ENCODE measurements at regions not wholly inside any gene's neighbourhood (a gene's known extent, or its start where the extent isn't known, plus 50 kb on each side); places are given as distances from the start of the nearest gene placed in this dataset.

DNA sequence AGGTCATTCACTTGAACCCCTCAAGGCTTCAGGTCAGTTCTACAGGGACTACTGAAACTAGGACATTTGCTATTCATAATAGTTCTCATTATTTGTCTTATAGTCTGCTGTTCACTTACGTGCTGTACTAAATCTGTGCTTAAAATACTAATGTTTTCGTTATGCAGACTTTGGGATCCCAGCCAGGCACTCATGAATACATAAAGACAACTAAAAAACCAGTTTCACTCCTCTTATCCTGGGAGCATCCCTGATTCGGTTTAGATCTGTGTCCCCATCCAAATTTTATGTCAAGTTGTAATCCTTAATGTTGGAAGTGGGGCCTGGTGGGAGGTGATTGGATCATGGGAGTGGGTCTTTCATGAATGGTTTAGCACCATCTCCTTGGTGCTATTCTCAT is 1291.8 kb downstream of the CDH11 start:
- Histone ChIP-seq H3K36me3 (ENCODE audit: insufficient read depth, low read length) (no peaks in the 10 kb centered on the region), H3K4me2 (ENCODE audit: low read length) (no peak overlapping the region), H3K9ac (ENCODE audit: low read depth, low read length) (no peak overlapping the region), H3K4me3 (ENCODE audit: low read length) (no peak overlapping the region), H3K9me3 (replicated peaks; ENCODE audit: low read length) (no peaks in the 10 kb centered on the region), H3K4me1 (ENCODE audit: control insufficient read depth, insufficient read depth, low read length) (no peaks in the 10 kb centered on the region), H3K27me3 (ENCODE audit: control insufficient read depth, insufficient read depth, low read length) (no peaks in the 10 kb centered on the region)

DNA sequence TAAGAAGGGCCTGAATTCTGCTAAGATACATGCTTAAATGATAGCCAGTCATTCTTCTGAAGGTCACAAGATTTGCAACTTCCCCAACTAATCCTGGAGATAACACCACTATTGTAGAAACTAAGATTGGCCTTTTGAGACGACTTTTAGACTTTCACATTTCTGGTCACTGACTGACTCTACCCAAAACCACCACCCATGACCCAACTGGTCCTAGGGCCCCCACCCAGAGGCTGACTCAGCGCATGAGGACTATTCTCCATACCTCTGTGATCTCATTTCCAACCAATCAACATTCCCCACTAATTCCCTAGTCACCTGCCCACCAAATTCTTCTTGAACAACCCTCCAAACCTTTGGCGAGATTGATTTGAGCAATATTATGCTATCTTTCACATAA is 1299.0 kb downstream of the CDH11 start:
- no peak overlapping the region for H3K9ac ChIP-seq (ENCODE audit: low read depth, low read length)
- H3K4me1 ChIP-seq (ENCODE audit: control insufficient read depth, insufficient read depth, low read length), result no peaks in the 10 kb centered on the region
- H3K4me3 ChIP-seq (ENCODE audit: low read length), result no peak overlapping the region
- no peak overlapping the region for H3K4me2 ChIP-seq (ENCODE audit: low read length)
- no peaks in the 10 kb centered on the region for H3K9me3 ChIP-seq (replicated peaks; ENCODE audit: low read length)
- H3K36me3 ChIP-seq (ENCODE audit: insufficient read depth, low read length), result no peaks in the 10 kb centered on the region
- H3K27me3 ChIP-seq (ENCODE audit: control insufficient read depth, insufficient read depth, low read length), result no peaks in the 10 kb centered on the region

DNA sequence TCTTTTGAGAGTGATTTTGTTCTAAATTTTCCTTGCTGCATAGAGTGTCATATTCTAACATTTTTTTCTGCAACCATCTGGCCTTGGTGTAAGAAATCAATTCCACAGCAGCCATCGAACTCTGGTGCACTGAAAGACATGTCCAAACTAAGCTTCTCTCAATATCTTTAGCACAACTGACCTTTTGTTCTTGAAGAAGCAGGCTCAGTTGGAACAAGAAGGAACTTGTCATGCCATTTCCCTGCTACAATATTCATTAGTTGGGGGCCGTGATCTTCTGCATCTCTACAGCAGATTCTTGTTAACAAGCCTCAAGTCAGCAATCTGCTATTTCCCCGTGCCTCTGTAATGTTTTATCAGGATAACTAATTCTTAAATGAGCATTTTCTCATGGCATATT is 1305.6 kb downstream of the CDH11 start:
- H3K27me3 ChIP-seq (ENCODE audit: control insufficient read depth, insufficient read depth, low read length), result no peaks in the 10 kb centered on the region
- H3K4me2 ChIP-seq (ENCODE audit: low read length), result no peak overlapping the region
- no peaks in the 10 kb centered on the region for H3K4me1 ChIP-seq (ENCODE audit: control insufficient read depth, insufficient read depth, low read length)
- H3K9ac ChIP-seq (ENCODE audit: low read depth, low read length), result no peak overlapping the region
- H3K4me3 ChIP-seq (ENCODE audit: low read length), result no peak overlapping the region
- no peaks in the 10 kb centered on the region for H3K36me3 ChIP-seq (ENCODE audit: insufficient read depth, low read length)
- no peaks in the 10 kb centered on the region for H3K9me3 ChIP-seq (replicated peaks; ENCODE audit: low read length)

DNA sequence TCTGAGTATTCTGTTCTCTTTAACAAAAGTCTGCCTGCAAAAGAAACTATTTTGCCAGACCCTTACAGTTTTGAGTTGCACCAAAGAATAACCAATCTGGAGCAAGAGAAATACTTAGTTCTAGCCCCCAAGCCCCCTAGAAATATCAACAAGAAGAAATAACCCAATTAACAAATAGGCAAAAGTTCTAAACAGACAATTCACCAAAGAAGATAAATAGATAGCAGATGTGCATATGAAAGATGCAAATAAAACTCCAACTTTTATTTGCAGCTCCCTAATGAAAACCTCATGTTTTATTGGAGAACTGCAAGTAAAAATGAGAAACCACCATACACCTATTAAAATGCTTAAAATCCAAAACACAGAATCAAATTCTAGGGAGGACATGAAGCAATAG is 1308.0 kb downstream of the CDH11 start:
- H3K36me3 ChIP-seq (ENCODE audit: insufficient read depth, low read length), result no peaks in the 10 kb centered on the region
- no peak overlapping the region for H3K4me2 ChIP-seq (ENCODE audit: low read length)
- H3K4me1 ChIP-seq (ENCODE audit: control insufficient read depth, insufficient read depth, low read length), result no peaks in the 10 kb centered on the region
- no peaks in the 10 kb centered on the region for H3K9me3 ChIP-seq (replicated peaks; ENCODE audit: low read length)
- no peak overlapping the region for H3K4me3 ChIP-seq (ENCODE audit: low read length)
- no peak overlapping the region for H3K9ac ChIP-seq (ENCODE audit: low read depth, low read length)
- H3K27me3 ChIP-seq (ENCODE audit: control insufficient read depth, insufficient read depth, low read length), result no peaks in the 10 kb centered on the region

DNA sequence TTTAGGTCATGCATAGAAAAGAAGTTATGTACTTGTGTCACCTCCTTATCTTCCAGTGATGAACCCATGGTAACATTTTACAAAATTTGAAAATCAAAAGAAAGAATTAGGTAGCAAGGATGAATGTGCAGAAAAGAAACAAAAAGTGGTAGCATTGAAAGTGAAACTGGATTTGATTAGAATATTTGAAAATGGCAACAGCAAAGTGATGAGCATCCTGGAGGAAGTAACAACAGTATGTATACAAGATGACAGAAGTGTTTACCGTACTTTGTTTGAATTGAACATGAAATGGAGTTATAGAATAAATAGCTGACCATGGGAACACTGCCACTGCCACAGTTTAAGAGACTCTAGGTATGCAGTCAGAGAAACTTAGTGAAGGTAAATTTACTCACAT is 1313.1 kb downstream of the CDH11 start:
- Histone ChIP-seq H3K27me3 (ENCODE audit: control insufficient read depth, insufficient read depth, low read length) (no peaks in the 10 kb centered on the region), H3K4me3 (ENCODE audit: low read length) (no peak overlapping the region), H3K9ac (ENCODE audit: low read depth, low read length) (no peak overlapping the region), H3K9me3 (replicated peaks; ENCODE audit: low read length) (no peaks in the 10 kb centered on the region), H3K4me2 (ENCODE audit: low read length) (no peak overlapping the region), H3K4me1 (ENCODE audit: control insufficient read depth, insufficient read depth, low read length) (no peaks in the 10 kb centered on the region), H3K36me3 (ENCODE audit: insufficient read depth, low read length) (no peaks in the 10 kb centered on the region)

DNA sequence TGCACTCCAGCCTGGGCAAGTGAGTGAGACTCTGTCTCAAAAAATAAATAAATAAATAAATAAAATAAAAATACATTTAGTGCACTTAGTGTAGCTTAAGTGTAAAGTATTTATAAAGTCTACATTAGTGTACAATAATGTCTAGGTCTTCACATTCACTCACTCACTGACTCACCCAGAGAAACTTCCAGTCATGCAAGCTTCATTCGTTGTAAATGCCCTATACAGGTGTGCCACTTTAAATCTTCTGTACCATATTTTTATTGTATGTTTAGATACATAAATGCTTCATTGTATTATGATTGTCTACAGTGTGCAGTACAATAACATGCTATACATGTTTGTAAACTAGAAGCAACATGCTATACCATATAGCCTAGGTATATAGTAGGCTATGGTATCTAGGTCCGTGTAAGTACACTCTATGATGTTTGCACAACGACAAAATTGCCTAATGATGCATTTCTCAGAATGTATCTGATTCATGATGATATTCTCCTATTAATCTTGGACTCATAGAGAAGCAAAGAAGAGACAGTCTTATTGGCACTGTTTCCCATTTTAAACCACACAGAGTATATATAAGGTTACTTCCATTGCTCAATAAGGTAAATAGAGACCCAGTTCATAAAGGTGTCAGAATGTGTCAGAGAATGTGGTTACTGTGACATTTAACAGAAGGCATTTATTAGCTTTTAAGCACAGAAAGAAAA is 1314.9 kb downstream of the CDH11 start:
- H3K9me3 ChIP-seq (replicated peaks; ENCODE audit: low read length), result no peaks in the 10 kb centered on the region
- no peaks in the 10 kb centered on the region for H3K27me3 ChIP-seq (ENCODE audit: control insufficient read depth, insufficient read depth, low read length)
- H3K36me3 ChIP-seq (ENCODE audit: insufficient read depth, low read length), result no peaks in the 10 kb centered on the region
- no peak overlapping the region for H3K4me3 ChIP-seq (ENCODE audit: low read length)
- H3K9ac ChIP-seq (ENCODE audit: low read depth, low read length), result no peak overlapping the region
- H3K4me2 ChIP-seq (ENCODE audit: low read length), result no peak overlapping the region
- no peaks in the 10 kb centered on the region for H3K4me1 ChIP-seq (ENCODE audit: control insufficient read depth, insufficient read depth, low read length)

DNA sequence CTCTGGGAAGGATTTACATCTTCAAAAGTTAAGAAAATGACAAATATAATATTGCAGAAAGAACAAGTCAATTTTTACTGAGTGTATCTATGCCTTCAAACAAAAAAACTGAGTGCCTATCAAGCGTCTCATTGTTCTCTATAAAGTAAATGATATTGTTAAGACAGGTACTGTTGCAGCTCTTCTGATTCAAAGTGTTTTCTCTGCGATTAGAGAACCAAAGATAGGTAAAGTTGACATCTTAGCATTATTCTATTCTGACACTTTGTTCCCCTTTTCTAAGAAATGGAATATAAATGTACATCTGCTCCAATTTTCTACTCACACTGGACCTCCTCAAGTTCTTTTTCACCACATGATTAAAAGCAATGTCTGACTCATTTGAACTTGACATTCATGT is 1317.7 kb downstream of the CDH11 start:
- H3K4me2 ChIP-seq (ENCODE audit: low read length), result no peak overlapping the region
- no peaks in the 10 kb centered on the region for H3K36me3 ChIP-seq (ENCODE audit: insufficient read depth, low read length)

DNA sequence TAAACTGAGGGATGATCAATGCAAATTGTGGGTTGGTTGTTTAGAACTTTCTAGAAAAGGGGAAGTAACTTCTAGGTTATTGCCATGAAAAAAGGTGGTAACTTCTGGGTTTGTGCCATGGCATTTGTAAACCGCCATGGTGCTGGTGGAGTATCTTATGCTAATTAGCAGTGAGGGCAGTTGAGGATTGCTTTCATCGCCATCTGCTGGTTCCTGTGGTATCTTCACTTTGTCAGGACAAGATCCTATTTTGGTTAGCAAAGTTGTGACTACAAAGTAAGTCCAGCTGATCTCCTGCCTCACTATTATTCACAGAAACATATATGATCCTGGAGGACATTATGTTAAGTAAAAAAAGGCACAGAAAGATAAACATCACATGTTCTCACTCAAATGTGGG is 1332.3 kb downstream of the CDH11 start:
- Histone ChIP-seq H3K4me1 (ENCODE audit: control insufficient read depth, insufficient read depth, low read length) (no peaks in the 10 kb centered on the region), H3K4me2 (ENCODE audit: low read length) (no peak overlapping the region), H3K9ac (ENCODE audit: low read depth, low read length) (no peak overlapping the region), H3K9me3 (replicated peaks; ENCODE audit: low read length) (peaks cover 3% of the 10 kb centered on the region), H3K27me3 (ENCODE audit: control insufficient read depth, insufficient read depth, low read length) (no peaks in the 10 kb centered on the region), H3K36me3 (ENCODE audit: insufficient read depth, low read length) (no peaks in the 10 kb centered on the region), H3K4me3 (ENCODE audit: low read length) (no peak overlapping the region)

More for the DNA sequence above, 1317.7 kb downstream of the CDH11 start:
- H3K9ac ChIP-seq (ENCODE audit: low read depth, low read length), result no peak overlapping the region
- no peaks in the 10 kb centered on the region for H3K9me3 ChIP-seq (replicated peaks; ENCODE audit: low read length)
- no peak overlapping the region for H3K4me3 ChIP-seq (ENCODE audit: low read length)
- no peaks in the 10 kb centered on the region for H3K4me1 ChIP-seq (ENCODE audit: control insufficient read depth, insufficient read depth, low read length)
- no peaks in the 10 kb centered on the region for H3K27me3 ChIP-seq (ENCODE audit: control insufficient read depth, insufficient read depth, low read length)

DNA sequence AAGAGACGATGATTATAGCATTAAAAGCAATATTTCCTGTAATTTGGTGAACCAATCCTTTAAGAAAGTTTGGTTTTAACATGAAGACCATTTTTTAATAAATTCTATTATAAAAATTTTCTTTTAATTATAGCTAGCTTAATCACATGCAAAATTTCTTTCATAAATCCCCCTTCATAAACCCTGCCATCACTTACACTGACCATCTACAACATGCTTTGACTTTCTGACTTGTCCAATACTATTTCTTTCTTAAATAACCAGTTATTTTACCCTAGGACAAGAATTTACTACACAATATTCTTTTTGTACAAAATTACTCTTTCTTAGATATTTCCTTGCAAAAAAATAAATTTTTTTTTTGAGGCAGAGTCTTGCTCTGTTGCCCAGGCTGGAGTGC is 1334.8 kb downstream of the CDH11 start:
- no peak overlapping the region for H3K4me2 ChIP-seq (ENCODE audit: low read length)
- H3K27me3 ChIP-seq (ENCODE audit: control insufficient read depth, insufficient read depth, low read length), result no peaks in the 10 kb centered on the region
- H3K4me3 ChIP-seq (ENCODE audit: low read length), result no peak overlapping the region
- H3K36me3 ChIP-seq (ENCODE audit: insufficient read depth, low read length), result no peaks in the 10 kb centered on the region
- no peak overlapping the region for H3K9ac ChIP-seq (ENCODE audit: low read depth, low read length)
- H3K4me1 ChIP-seq (ENCODE audit: control insufficient read depth, insufficient read depth, low read length), result no peaks in the 10 kb centered on the region
- H3K9me3 ChIP-seq (replicated peaks; ENCODE audit: low read length), result peaks cover 3% of the 10 kb centered on the region

DNA sequence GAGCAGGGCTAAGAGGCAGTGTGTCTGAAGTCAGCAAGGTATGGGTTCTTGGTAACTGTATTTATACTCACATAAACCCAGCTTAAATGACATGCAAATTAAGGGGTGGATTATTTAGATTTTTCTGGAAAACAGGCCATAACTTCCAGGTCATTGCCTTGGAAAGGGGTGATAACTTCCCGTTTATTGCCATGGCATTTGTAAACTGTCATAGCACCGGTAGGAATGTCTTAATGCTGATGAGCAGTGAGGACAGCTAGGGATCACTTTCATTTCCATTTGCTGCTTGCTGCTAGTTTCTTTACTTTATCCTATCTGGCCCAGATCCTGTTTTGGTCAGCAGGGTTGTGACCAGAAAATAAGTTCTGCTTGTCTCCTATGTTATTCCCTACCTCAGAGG is 1336.7 kb downstream of the CDH11 start:
- Histone ChIP-seq H3K9me3 (replicated peaks; ENCODE audit: low read length) (peaks cover 3% of the 10 kb centered on the region), H3K4me3 (ENCODE audit: low read length) (no peak overlapping the region), H3K36me3 (ENCODE audit: insufficient read depth, low read length) (no peaks in the 10 kb centered on the region), H3K9ac (ENCODE audit: low read depth, low read length) (no peak overlapping the region), H3K4me1 (ENCODE audit: control insufficient read depth, insufficient read depth, low read length) (no peaks in the 10 kb centered on the region), H3K27me3 (ENCODE audit: control insufficient read depth, insufficient read depth, low read length) (no peaks in the 10 kb centered on the region), H3K4me2 (ENCODE audit: low read length) (no peak overlapping the region)

DNA sequence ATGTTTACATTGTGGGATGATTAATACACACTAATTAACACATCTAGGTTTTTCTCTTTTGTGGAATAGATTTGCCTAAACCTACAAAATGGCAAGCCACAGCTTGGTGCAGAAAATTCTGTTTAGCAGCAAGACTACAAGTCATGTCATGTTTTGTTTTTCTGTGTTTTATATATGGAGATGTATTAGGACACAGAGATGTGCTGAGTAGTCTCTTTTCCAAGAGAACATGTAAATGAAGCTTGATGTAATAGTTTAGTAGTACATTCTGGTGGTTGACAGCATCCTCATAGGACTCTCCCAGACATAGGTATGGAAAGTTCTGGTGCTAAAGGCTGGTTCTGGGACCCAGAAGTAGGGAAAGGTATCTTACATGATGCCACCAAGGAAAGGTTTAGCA is 1345.4 kb downstream of the CDH11 start:
- H3K4me2 ChIP-seq (ENCODE audit: low read length), result no peak overlapping the region
- H3K27me3 ChIP-seq (ENCODE audit: control insufficient read depth, insufficient read depth, low read length), result no peaks in the 10 kb centered on the region
- H3K9ac ChIP-seq (ENCODE audit: low read depth, low read length), result no peak overlapping the region
- H3K4me3 ChIP-seq (ENCODE audit: low read length), result no peak overlapping the region
- H3K36me3 ChIP-seq (ENCODE audit: insufficient read depth, low read length), result no peaks in the 10 kb centered on the region
- H3K4me1 ChIP-seq (ENCODE audit: control insufficient read depth, insufficient read depth, low read length), result no peaks in the 10 kb centered on the region
- no peaks in the 10 kb centered on the region for H3K9me3 ChIP-seq (replicated peaks; ENCODE audit: low read length)

DNA sequence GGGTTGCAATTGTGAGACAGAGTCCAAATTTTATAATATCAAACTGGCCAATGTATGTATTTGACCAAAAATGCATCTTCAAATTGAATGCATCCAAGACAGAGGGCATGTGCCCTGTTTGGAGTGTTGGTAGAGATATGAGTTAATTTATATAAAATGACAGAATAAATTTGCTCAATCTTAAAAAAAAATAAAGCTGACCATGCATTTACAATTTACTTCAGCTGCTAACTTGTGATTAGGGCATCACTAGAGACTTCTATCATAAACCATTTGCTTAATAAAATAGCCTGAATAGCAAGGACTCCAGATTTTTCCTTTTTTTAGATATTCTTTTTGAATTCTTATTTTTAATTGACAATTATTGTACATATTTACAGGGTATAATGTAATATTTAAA is 1345.8 kb downstream of the CDH11 start:
- Histone ChIP-seq H3K4me1 (ENCODE audit: control insufficient read depth, insufficient read depth, low read length) (no peaks in the 10 kb centered on the region), H3K27me3 (ENCODE audit: control insufficient read depth, insufficient read depth, low read length) (no peaks in the 10 kb centered on the region), H3K4me2 (ENCODE audit: low read length) (no peak overlapping the region), H3K4me3 (ENCODE audit: low read length) (no peak overlapping the region), H3K36me3 (ENCODE audit: insufficient read depth, low read length) (no peaks in the 10 kb centered on the region), H3K9ac (ENCODE audit: low read depth, low read length) (no peak overlapping the region), H3K9me3 (replicated peaks; ENCODE audit: low read length) (no peaks in the 10 kb centered on the region)
